Transverse colon (tissue), 4 donors: ENCODE measurements at regions not wholly inside any gene's neighbourhood (a gene's known extent, or its start where the extent isn't known, plus 50 kb on each side); places are given as distances from the start of the nearest gene placed in this dataset.

Experiments used
- CTCF ChIP-seq, 5 experiments: fragments of 200-600 bp in 3 of 5; fragments of 450-650 bp in 2 of 5; sonication (generic) in 3 of 5; IDR thresholded peaks; 1 replicate in 2 of 5; 2 replicates in 3 of 5; pipeline ENCODE4 v1.5.1; 2016 to 2017; ENCODE audit warnings: antibody characterized with exemption in 5 of 5, inconsistent platforms in 3 of 5, mild to moderate bottlenecking in 2 of 5, moderate library complexity in 1 of 5
- POLR2AphosphoS5 ChIP-seq, 3 donors: sonication (generic); formaldehyde crosslinking; IDR thresholded peaks; one replicate each; pipeline ENCODE4 v1.6.1; 2016; ENCODE audit warnings: antibody characterized with exemption in 3 of 3

GRCh38 chr11:131168839-131169713, 201.3 kb upstream of the NTM start:
- TF ChIP-seq CTCF (IDR thresholded peaks at IDR 0.05) (no peak), POLR2AphosphoS5 (IDR thresholded peaks at IDR 0.05) (no peak)
